ENCODE measurements at regions not wholly inside any gene's neighbourhood (a gene's known extent, or its start where the extent isn't known, plus 50 kb on each side); places are given as distances from the start of the nearest gene placed in this dataset.
"Not testable (repeated sequence)": the region's sequence is repeated elsewhere in the genome, so short reads cannot be mapped to it uniquely, and the experiment has no call there.

DNA sequence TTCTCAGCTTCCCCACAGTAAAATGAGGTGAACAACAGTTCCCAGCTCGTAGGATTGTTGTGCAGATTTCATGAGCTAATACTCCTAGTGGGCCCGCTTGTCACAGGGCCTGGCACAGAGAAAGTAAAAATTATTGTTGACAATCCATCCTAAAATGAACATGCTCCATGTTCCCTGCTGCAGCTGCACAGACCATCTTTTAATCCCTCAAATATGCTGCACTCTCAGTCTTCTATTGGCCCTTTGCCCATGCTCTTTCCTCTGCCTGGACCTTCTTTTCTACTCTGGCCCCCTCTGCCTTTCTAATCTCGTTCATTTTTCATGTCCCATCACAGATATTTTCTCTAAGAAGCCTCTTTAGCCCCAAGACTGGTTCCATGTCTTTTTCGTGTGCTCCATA lies 117.7 kb upstream of the NR3C1 start:
- DNase-seq: no peak

DNA sequence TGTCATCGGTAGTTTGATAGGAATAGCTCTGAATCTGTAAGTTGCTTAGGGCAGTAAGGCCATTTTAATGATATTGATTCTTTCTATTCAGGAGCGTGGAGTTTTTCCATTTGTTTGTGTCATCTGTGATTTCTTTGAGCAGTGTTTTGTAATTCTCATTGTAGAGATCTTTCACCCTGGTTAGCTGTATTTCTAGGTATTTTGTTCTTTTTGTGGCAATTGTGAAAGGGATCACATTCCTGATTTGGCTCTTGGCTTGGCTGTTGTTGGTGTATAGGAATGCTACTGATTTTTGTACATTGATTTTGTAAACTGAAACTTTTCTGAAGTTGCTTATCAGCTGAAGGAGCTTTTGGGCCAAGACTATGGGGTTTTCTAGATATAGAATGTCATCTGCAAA lies 115.7 kb upstream of the NR3C1 start:
- DNase-seq: not testable (repeated sequence)

DNA sequence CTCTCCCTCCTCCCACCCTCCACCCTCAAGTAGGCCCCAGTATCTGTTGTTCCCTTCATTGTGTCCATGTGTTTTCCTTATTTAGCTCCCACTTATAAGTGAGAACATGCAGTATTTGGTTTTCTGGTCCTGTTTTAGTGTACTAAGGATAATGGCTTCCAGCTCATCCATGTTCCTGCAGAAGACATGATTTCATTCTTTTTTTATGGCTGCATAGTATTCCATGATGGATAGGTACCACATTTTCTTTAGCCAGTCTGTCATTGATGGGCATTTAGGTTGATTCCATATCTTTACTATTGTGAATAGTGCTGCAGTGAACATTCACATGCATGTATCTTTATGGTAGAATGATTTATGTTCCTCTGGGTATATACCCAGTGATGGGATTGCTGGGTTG lies 114.3 kb upstream of the NR3C1 start:
- DNase-seq: not testable (repeated sequence)

DNA sequence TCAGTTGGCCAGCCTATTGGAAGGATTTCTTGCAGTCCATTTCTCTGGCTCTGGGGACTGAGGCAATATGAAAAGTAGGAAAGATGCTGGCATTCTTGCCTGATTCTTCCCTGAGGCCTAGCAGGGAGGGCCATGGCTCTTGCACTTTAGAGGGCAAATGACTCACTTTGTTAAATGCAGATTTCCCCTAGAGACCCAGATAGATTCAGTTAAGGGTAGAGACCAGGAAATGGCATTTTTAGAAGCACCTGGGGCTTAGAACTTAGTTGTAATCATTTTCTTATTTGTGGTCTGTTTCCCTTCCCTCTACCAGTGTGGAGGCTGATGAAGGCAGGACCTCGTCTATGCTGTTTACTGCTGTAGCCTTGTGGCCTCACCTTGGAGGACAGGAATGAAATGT lies 112.8 kb upstream of the NR3C1 start:
- no peak for DNase-seq

DNA sequence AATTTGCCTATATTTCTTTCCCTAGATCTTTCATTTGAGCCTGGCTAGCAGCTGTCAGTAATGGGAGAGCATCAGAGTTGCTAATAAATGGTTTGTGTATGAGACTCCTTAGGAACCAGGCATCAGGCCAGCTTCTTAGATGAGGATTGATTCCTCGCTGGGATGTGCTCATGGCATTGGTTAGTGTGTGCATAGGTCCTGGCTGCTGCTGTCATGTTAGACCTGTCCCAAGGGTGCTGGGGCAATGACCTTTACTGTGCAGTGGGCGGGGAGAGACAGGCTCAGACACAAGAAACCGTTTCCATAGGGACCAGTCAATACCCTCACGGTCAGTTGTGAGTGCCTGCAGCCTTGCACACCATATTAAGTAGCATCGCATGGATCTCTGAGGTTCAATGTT lies 112.3 kb upstream of the NR3C1 start:
- no peak for DNase-seq

DNA sequence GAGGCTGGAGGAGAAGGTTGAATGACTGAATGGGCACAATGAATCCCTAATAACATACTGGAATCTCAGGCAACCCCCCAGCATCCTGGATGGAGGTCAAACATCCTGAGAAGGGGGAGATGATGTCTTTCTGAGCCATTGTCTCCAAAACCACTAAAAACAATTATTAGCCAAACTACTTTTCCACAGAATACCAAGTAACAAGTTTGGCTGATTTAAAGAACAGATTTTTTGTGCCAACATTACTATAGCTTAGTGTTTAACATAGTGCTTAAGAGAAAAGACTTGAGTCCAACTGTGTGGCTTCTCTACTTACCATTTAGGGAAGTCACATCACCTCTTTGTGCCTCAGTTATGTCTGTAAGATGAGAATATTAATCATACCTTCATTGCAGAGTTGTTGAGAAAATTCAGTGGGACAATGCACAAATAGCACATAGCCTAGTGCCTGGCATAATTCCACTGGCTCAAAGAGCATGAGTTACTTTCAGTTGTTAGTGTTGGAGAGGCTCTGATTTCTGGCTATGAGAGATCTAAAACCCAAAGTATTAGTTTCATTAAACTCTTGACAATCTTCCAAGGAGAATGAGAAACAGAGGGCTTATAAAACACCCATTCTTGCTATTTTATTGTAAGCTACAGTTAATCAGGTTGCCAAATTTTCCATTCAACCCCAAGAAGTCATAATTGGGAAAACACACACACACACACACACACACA lies 111.3 kb upstream of the NR3C1 start:
- no peak for DNase-seq

DNA sequence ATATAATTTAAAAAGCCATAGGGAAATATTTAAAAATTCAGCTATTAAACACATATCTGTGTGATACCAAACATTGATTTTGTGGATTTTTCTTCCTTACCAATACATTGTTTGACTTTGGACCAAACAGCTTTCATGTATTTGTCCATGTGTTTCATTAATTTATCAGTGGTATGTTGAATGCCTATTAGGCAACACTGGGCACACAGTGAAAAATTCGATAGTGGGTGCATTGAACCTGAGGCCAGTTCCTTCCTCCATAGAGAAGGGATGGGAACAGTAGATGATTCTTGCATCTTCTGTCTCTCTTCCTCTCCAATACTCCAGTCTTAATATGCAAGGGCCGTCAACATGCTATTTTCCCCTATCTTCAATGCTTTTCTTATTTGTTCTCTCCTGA lies 110.2 kb upstream of the NR3C1 start:
- no peak for DNase-seq

DNA sequence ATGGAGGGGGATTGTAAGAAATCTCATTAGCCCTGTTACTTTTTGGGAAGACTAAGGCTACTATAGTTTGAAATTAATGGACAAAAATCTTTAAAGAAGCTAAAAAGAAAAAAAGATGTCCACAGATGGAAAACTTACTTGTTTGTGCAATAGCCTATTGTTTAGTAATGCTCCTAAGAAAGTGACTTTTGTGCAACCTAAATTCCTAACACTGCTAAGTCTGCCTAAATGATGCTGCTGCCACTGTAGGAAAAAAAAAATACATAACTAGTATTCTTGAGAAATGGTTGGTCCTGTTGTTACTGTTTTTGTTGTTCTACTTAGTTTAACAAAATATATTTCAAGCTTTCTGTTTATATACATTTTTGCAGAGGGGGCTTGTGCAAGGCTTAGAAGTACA lies 108.2 kb upstream of the NR3C1 start:
- no peak for DNase-seq

DNA sequence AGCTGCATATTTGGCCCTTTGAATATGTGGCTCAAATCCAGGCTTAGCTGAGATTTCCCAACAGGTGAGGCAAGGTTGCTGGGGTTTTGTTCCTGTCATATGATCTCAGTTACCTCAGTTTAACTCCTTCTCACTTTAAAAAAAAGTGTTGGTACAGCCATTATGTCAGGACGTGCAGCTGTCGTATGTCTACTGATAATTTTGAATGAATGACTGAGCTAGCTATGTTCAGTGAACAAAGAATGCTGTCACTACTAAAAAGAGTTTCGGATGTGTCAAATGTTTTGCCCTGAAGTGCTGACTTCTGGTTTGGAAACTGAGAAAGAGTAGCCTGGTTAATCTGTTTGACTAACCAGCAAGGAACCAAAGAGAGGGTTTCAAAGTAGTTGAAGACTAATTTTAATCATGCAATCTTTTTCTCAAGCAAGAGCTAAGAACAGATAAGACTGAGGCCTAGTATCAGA lies 106.3 kb upstream of the NR3C1 start:
- no peak for DNase-seq

DNA sequence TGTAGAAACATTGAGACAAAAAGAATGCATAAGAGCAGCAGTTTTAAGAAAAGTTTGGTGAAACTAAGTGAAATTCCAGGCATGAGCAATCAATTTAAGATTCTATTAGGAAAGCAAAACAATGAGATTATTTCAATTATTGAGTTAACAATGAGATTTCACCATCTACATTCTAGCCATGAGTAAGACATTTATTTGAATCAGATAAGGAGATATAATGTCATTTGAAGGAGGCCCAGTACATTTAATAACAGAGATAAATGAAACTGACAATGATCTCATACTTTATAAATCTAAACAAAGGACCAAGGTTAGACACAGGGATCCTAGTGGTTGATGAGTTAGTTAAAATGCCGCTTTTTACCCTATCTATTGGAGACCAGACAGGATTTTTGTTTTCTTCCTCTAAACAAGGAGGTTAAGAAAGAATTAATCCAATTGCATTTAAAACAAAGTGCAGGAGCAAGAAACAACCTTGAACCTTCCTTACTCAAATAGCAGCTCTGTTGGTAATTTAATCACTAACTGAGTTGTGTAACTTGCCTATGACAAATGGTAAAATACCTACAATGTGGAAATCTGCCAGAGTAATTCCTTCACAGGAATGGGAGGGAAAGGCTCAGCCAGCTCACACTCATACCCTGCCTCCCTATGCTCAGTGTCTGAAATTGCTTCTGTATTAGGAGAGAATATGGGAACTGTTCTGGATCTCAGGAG lies 103.5 kb upstream of the NR3C1 start:
- DNase-seq: no peak

DNA sequence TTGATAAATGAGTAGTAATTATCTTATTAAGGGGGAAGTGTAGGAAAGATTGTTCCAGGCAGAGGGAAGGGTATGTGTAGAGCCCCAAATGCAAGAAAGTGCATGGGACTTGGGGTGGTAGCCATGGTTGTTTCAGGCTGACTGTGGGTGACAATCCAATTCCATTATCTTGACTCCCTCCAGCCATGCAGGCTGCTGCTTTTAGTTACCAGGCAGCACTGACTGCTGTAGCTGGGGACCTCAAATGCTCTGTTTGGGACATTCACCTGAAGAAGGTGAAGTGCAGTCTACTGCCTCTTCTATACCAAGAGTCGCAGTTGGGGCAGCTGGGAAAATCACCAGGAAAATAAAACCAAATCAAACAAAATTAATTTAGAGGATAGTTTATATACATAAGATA lies 102.4 kb upstream of the NR3C1 start:
- DNase-seq: no peak

DNA sequence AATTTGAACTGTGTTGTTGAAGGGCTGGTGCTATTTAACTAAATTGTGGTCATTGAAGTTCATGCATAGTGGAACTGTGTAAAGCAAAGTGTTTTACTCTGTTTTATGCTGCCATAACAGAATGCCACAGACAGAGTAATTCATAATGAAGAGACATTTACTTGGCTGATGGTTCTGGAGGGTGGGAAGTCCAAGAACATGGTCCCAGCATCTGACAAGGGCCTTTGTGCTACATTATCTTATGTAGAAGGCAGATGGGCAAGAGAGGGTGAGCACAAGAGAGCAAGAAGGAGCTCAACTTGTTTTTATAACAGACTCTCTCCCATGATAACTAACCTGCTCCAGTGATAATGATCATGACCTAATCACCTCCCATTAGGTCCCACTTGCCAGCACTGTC lies 101.9 kb upstream of the NR3C1 start:
- no peak for DNase-seq

DNA sequence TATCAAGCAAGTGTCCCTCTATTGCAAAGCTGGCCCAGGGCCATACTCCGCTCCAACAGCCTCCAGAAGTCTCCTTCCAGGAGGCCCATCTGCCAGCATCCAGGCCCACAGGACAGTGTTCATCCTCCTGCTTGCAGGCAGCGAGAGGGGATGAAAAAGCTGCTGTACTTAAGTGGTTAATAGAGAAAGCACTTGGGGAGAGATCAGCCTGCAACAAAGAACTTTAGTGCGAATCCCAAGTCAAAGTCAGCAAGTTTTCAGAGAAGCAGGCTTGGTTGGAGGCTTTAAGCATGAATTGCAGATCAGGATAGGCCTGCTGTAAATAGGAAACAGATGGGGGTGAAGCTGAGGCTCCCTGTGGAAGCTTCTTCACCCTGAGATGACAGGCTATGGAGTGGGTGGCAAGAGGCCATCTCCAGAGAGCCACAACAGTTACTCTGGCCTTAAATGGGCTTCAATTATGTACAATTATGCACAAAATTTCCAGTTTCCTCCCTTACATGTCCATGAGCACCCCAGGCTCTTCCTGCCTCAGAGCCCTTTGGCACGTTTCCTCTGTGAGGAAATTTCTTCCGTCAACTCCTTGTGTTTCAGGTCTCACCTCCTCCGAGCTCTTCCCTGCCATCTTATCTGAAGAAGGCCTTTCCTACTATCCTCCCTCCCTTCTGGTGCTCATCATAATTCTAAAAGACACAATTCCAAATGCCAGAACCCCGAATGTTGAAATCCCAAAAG lies 98.0 kb upstream of the NR3C1 start:
- DNase-seq: no peak

DNA sequence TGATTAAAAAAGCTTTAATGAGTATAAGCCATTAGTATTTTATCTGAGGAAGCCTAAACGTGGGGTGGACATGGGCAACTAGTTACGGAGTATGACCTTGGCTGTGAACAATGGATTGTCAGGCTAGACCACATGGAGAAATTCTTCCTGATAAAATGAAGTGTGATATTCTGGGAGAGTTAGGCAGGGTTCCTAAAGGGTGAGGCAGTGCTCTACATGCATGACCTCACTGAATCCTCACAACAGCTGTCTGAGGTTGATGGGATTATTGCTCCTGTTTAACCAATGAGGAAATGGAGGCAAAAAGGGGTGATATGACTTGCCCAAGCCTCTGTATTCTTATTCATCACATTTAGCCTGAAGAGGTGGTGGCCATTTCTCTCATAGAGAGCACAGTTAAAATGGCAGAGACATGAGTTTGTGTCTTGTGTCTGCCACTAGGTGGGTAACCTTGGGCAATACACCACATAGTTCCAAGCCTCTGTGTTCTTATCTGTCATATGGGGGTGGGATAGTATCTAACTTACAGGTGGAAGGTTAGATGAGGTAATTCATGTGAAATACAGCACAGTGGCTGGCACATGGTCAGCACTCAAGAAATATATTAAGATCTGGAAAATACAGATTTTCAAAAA lies 96.1 kb upstream of the NR3C1 start:
- no peak for DNase-seq

DNA sequence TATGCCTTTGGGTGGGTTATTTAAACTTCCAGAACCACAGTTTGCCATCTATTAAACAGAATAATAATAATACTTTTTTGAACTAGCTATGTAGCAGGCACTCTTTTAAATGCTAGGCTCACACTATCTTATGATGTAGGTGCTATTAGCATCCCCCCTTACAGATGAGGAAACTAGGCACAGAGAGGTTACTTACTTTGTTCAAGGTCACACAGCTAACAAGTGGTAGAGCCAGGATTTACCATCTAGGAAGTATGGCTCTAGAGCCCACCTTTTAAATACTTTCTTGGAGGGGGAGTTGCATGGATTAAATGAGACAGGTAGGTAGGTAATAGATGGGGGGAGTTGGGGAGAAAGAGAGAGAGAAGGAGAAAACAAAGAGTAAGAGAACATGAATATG lies 95.3 kb upstream of the NR3C1 start:
- no peak for DNase-seq

DNA sequence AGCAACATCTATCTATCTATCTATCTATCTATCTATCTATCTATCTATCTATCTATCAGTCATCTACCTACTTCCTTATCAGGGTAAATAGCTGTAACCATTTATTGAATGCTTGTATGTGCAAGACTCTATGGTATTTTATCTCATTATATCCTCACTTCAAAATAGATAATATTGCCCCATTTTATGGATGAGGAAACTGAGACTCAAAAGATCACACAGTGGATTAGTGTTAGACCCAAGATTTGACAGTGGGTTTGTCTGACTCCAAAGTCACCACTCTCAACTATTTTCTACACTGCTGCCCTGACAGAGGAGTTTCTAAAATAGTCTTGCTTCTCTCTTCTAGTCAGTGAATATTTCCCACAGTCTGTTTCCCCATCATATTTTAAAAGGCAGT lies 94.3 kb upstream of the NR3C1 start:
- DNase-seq: no peak

DNA sequence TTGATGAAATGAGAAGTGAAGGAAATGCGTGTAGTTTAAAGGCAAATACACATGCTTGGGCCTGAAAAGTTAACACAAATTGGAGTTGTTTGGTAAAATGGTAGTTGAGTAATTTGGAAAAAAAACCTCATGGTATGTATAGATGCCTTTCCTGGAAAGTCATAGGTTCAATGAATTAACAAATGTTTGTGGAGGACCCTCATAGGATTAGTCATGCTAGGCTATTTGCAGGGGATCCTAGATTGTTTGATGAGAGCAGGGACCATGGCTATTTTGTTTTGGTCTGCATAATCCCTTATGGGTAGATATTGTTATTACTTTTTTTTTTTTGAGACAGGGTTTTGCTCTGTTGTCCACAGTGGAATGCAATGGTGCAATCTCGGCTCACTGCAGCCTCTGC lies 93.5 kb upstream of the NR3C1 start:
- no peak for DNase-seq

DNA sequence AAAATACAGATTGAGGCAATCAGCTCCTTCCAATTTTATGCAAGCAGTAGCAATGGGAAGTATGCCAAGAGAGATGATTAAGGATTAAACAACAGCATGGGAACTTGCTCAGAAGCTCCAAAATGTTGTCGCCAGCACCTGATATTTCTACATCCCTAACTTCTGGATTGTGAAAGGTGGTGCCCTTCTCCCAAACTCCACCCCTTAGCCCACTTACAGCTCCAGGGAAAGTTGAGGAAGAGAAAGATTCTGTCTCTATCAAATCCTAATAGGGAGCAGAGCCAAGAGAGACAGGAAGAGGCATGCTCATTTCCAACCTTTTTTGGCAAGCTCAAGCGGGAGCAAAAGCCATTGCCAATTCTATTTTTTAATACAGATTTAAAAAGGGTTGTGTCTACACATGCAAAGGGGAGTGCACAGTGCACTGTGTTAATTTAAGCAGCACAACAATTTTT lies 92.4 kb upstream of the NR3C1 start:
- no peak for DNase-seq

DNA sequence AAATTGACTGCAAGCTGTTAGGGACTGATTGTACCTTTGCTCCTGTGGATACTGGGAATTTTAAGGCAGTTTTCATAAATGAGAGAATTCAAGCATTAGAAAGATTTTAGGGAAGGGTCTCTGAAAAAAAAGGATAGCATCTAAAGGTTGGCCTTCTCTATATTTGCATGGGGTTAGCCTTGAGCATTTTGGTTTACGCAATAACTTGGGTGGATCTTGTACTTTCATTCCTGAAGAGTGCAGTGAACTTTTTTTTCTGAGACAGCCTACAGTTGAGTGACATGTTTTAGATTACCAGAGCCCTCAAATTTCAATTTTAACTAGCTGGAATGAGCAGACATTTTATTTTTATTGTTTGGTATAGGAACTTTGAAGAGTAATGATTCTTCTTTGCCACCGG lies 91.6 kb upstream of the NR3C1 start:
- no peak for DNase-seq

DNA sequence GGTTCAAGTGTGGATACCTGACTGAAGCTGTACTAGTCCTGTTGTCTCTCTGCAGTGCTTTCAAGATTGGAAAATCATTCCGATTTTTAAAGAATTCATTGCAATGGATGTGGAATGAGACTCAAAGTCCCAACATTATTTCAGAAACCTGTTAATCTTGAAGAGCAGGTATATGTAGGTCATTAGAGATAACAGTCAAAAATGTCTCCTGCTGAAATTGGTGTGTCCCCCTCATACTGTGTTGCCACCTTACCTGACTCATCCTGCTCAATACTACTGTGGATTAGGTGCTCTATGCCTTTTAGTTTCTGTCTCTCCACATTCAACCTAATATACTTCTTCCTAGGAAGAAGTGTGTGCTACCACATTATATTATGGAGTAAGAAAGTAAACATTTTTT lies 91.1 kb upstream of the NR3C1 start:
- no peak for DNase-seq

DNA sequence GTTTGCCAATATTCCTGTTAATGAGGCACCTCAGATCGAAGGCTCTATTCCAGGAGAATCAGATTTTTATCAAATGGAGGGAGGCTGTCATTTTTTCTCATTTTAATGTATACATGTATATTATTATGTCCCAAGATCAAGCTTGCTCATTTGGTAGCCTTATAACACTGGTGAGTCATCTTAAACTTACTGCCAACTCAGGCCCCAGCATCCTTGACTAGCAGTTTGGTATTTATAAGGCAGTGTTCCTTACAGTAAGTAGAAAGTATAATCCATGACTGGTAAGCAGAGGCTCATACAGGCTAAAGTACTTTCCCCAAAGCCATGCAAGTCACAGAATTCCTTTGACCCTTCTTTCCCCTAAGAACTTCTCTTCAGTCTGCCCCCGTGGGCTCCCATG lies 90.7 kb upstream of the NR3C1 start:
- no peak for DNase-seq

DNA sequence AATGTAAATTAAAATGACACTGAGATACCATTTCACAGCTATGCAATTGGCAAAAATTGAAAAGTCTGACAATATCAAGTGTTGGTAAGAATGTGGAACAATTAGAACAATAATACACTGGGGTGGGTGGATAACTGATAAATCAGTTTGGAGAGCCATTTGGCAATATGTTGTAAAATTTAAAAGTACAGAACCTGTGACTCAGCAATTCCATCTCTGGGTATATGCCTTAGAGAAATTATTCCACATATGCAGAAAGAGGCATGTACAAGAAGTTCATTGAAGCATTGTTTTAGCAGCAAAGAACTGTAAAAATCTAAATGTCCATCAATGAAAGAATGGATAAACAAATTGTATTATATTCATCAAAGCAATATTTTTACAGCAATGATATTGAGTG lies 89.3 kb upstream of the NR3C1 start:
- no peak for DNase-seq

DNA sequence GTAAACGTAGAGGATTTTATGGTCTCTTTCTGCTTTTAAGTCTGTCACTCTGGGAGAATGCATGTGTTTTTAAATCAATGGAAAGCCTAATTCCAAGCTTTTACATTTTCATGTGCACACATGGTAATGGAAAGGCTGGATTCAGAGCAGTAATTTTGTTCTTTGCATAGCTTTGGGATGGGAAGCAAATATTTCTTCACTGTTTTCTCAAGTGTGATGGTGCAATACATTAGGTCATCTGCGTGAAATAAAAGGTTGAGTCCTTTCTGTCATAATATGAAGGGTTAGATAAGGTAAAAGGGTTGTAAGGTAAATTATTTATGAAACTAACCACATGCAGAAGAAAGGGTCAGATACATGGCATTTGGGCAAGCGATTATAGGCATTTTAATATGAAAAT lies 88.2 kb upstream of the NR3C1 start:
- no peak for DNase-seq

DNA sequence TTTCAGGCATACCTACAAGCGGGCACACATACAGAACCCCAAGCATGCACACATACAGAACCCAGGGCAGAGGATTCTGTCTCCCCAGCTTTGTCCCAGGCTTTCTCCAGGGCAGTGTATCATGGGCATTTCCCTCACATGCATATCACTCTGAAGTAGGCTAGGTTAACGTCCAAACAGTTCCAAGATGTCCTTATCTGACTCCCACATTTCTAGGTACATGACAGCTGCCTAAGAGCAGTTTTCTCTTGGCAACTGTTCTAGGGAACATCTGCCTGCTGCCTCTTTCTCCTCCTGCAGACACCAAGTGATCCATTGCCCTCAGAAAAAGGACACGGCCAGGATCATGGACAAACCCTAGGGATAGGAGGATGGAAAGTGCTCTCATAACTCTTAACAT lies 84.9 kb upstream of the NR3C1 start:
- no peak for DNase-seq

Data from stimulated activated CD8-positive, alpha-beta memory T cell treated with anti-CD3 and anti-CD28 coated beads, Interleukin-4, amount 100 ng/mL, for 48 hours (primary cell).